Transverse colon (tissue), 4 donors: ENCODE measurements at regions not wholly inside any gene's neighbourhood (a gene's known extent, or its start where the extent isn't known, plus 50 kb on each side); places are given as distances from the start of the nearest gene placed in this dataset.

Experiments
- EP300 ChIP-seq: sonication (generic); formaldehyde crosslinking; IDR thresholded peaks from one replicate; pipeline ENCODE4 v1.6.1; 2017; ENCODE audit warnings: antibody characterized with exemption, low read depth
- POLR2A ChIP-seq: fragments of 450-650 bp; IDR thresholded peaks from one replicate; pipeline ENCODE4 v1.6.1; 2016; ENCODE audit warnings: antibody characterized with exemption, mild to moderate bottlenecking, moderate library complexity
- POLR2AphosphoS5 ChIP-seq, 3 donors: sonication (generic); formaldehyde crosslinking; IDR thresholded peaks; one replicate each; pipeline ENCODE4 v1.6.1; 2016; ENCODE audit warnings: antibody characterized with exemption in 3 of 3
- TF ChIP-seq, protein P1 (sequence below), 5 experiments: fragments of 200-600 bp in 3 of 5; fragments of 450-650 bp in 2 of 5; sonication (generic) in 3 of 5; IDR thresholded peaks; 1 replicate in 2 of 5; 2 replicates in 3 of 5; pipeline ENCODE4 v1.5.1; 2016 to 2017; ENCODE audit warnings: antibody characterized with exemption in 5 of 5, inconsistent platforms in 3 of 5, mild to moderate bottlenecking in 2 of 5, moderate library complexity in 1 of 5

DNA sequence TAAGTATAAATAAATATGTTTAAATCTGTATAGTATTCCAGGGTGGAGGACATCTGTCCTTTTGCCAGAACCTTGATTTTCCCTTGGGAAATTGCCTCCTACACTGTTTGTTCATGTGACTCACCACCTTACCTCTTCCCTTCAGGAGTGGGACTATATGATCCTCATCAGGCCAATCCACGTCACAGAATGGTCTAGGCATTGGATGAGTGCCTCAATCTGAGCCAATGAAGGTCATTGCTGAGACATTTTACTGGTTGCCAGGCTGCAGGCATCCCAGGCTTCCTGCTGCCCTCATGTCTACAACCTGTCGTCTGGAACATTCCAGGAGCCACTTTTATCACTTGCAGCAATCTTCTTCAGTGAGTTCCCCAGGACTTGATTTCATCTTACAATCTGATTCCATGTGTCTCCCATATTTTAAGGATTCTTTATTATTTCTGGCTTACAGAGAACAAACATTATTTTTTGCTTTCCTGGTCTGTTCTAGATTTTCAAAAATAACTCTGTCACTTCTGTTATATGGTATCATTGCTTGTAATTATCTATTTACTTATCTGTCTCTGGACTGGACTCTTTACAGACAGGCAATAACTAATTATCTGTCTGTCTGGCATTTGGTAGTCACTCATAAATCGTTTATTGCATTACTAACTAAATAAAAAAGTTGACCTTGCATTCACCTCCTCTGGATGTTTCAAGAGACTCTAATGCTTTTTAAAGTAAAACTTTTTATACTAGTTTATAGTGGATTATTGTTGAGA lies 107.3 kb upstream of the APC start:
- TF ChIP-seq POLR2A: no peak
- TF ChIP-seq, protein P1, sequence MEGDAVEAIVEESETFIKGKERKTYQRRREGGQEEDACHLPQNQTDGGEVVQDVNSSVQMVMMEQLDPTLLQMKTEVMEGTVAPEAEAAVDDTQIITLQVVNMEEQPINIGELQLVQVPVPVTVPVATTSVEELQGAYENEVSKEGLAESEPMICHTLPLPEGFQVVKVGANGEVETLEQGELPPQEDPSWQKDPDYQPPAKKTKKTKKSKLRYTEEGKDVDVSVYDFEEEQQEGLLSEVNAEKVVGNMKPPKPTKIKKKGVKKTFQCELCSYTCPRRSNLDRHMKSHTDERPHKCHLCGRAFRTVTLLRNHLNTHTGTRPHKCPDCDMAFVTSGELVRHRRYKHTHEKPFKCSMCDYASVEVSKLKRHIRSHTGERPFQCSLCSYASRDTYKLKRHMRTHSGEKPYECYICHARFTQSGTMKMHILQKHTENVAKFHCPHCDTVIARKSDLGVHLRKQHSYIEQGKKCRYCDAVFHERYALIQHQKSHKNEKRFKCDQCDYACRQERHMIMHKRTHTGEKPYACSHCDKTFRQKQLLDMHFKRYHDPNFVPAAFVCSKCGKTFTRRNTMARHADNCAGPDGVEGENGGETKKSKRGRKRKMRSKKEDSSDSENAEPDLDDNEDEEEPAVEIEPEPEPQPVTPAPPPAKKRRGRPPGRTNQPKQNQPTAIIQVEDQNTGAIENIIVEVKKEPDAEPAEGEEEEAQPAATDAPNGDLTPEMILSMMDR (IDR thresholded peaks at IDR 0.05): no peak
- TF ChIP-seq POLR2AphosphoS5 (IDR thresholded peaks at IDR 0.05): no peak
- no peak for TF ChIP-seq EP300
